ENCODE measurements at regions not wholly inside any gene's neighbourhood (a gene's known extent, or its start where the extent isn't known, plus 50 kb on each side); places are given as distances from the start of the nearest gene placed in this dataset.

- H3K27ac ChIP-seq = no peak overlapping the region
- no peaks in the 10 kb centered on the region for H3K36me3 ChIP-seq
- H3K4me3 ChIP-seq = no peak overlapping the region
- no peaks in the 10 kb centered on the region for H3K4me1 ChIP-seq
- TF ChIP-seq CTCF (IDR thresholded peaks at IDR 0.05 in 4 of 5, conservative IDR thresholded peaks at IDR 0.05 in 1 of 5) (no peak), POLR2A (IDR thresholded peaks at IDR 0.05) (no peak)
- H3K9me3 ChIP-seq = no peaks in the 10 kb centered on the region
- ATAC-seq (no peak), DNase-seq (no peak)
- in situ Hi-C loops (cut with MboI; ENCODE audit: low sequenced_read_pairs in 4 of 4) = no loop called here
- intact Hi-C loops (cut with DNase I; ENCODE audit: low total_unique reads) = no loop called here
- H3K27me3 ChIP-seq = no peaks in the 10 kb centered on the region
These were observed 290.8 kb upstream of the MYT1L start for GRCh38 chr2:2621855-2622254.

- Histone ChIP-seq H3K36me3 (no peaks in the 10 kb centered on the region), H3K9me3 (no peaks in the 10 kb centered on the region), H3K4me3 (no peak overlapping the region), H3K4me1 (no peaks in the 10 kb centered on the region), H3K27me3 (no peaks in the 10 kb centered on the region), H3K27ac (no peak overlapping the region)
- TF ChIP-seq CTCF (IDR thresholded peaks at IDR 0.05 in 4 of 5, conservative IDR thresholded peaks at IDR 0.05 in 1 of 5) = no peak
- TF ChIP-seq POLR2A (IDR thresholded peaks at IDR 0.05) = no peak
- in situ Hi-C loops (cut with MboI; ENCODE audit: low sequenced_read_pairs in 4 of 4) = no loop called here
- ATAC-seq (no peak), DNase-seq (no peak)
- intact Hi-C loops (cut with DNase I; ENCODE audit: low total_unique reads) = no loop called here
These were observed 289.5 kb upstream of the MYT1L start for GRCh38 chr2:2620604-2621003.

GRCh38 chr2:2619995-2620394 lies 288.9 kb upstream of the MYT1L start:
- Histone ChIP-seq H3K4me3 (no peak overlapping the region), H3K9me3 (no peaks in the 10 kb centered on the region), H3K27me3 (no peaks in the 10 kb centered on the region), H3K27ac (no peak overlapping the region), H3K4me1 (no peaks in the 10 kb centered on the region), H3K36me3 (no peaks in the 10 kb centered on the region)
- in situ Hi-C loops (cut with MboI; ENCODE audit: low sequenced_read_pairs in 4 of 4) (no loop called here), intact Hi-C loops (cut with DNase I; ENCODE audit: low total_unique reads) (no loop called here)
- no peak for DNase-seq
- no peak for TF ChIP-seq CTCF (IDR thresholded peaks at IDR 0.05 in 4 of 5, conservative IDR thresholded peaks at IDR 0.05 in 1 of 5)
- no peak for TF ChIP-seq POLR2A (IDR thresholded peaks at IDR 0.05)
- ATAC-seq = no peak

GRCh38 chr2:2614452-2614851 lies 283.4 kb upstream of the MYT1L start:
- no peak overlapping the region for H3K4me3 ChIP-seq
- intact Hi-C loops (cut with DNase I; ENCODE audit: low total_unique reads) = loop anchor here (5.0 kb wide), 2 partner anchors 48 to 1937 kb away; partner anchors contain the start of gene TMEM18
- no peak for DNase-seq

More at GRCh38 chr2:2614452-2614851, 283.4 kb upstream of the MYT1L start:
- Histone ChIP-seq H3K36me3 (no peaks in the 10 kb centered on the region), H3K4me1 (peaks cover 0 to 6% of the 10 kb centered on the region in 2 donors), H3K27ac (no peak overlapping the region), H3K9me3 (no peaks in the 10 kb centered on the region), H3K27me3 (no peaks in the 10 kb centered on the region)
- ATAC-seq = no peak
- TF ChIP-seq CTCF (IDR thresholded peaks at IDR 0.05 in 4 of 5, conservative IDR thresholded peaks at IDR 0.05 in 1 of 5) (no peak), POLR2A (IDR thresholded peaks at IDR 0.05) (no peak)
- in situ Hi-C loops (cut with MboI; ENCODE audit: low sequenced_read_pairs in 4 of 4) = no loop called here

All from gastrocnemius medialis (tissue), 4 donors.